AG04450 (cell line): ENCODE measurements at regions not wholly inside any gene's neighbourhood (a gene's known extent, or its start where the extent isn't known, plus 50 kb on each side); places are given as distances from the start of the nearest gene placed in this dataset.

Experiments
- CTCF ChIA-PET: fragments of 300-600, 350-600 bp; formaldehyde crosslinking; extraction: SDS; loops from one replicate; lab custom pipeline; 2022; ENCODE audit warnings: antibody characterized with exemption, inconsistent platforms; lab: Charles Lee
- POLR2A ChIA-PET: fragments of 350-600 bp; formaldehyde crosslinking; extraction: SDS; loops from one replicate; lab custom pipeline; 2021; ENCODE audit warnings: antibody characterized with exemption, inconsistent platforms; lab: Yijun Ruan, JAX
- DNase-seq: peaks from one replicate; pipeline ENCODE4 v3.0.0-alpha.2; 2011; ENCODE audit warnings: low read depth, low spot score
- H3K27ac ChIP-seq: one replicate; pipeline ENCODE4 v1.5.1; 2012; ENCODE audit warnings: low read depth, low read length, control low read depth
- H3K27me3 ChIP-seq: one replicate; pipeline ENCODE4 v1.6.0; 2012; ENCODE audit warnings: low read length; ENCODE audit not compliant: control insufficient read depth, insufficient read depth
- H3K4me3 ChIP-seq: 2 replicates; pipeline ENCODE4 v1.5.1; 2011; ENCODE audit warnings: mild to moderate bottlenecking, low read depth, low read length, control low read depth
- H3K9me3 ChIP-seq: 2 replicates; pipeline ENCODE4 v1.5.1; 2012; ENCODE audit warnings: low read length; ENCODE audit not compliant: control insufficient read depth, insufficient read depth
- CTCF ChIP-seq: IDR thresholded peaks from 2 replicates; pipeline ENCODE4 v1.5.1; 2011; ENCODE audit warnings: low read depth, low read length, control low read depth, inconsistent platforms

GRCh38 chrX:39736216-39737211 is 361.2 kb downstream of the BCOR start:
- CTCF ChIA-PET = no interaction called here
- no peak for TF ChIP-seq CTCF
- peak overlapping the region; percentile 52 for H3K27ac ChIP-seq

GRCh38 chrX:39739585-39739984 is 358.2 kb downstream of the BCOR start:
- ChIA-PET CTCF (no interaction called here), POLR2A (no interaction called here)
- H3K27ac ChIP-seq = no peak overlapping the region
- H3K9me3 ChIP-seq = no peaks in the 10 kb centered on the region
- DNase-seq = no peak
- no peaks in the 10 kb centered on the region for H3K27me3 ChIP-seq
- TF ChIP-seq CTCF = no peak
- no peak overlapping the region for H3K4me3 ChIP-seq

More at GRCh38 chrX:39736216-39737211, 361.2 kb downstream of the BCOR start:
- Histone ChIP-seq H3K27me3 (no peaks in the 10 kb centered on the region), H3K4me3 (no peak overlapping the region), H3K9me3 (no peaks in the 10 kb centered on the region)
- POLR2A ChIA-PET = no interaction called here
- no peak for DNase-seq

- DNase-seq = no peak
- no peak for TF ChIP-seq CTCF
- POLR2A ChIA-PET = no interaction called here
- H3K9me3 ChIP-seq = no peaks in the 10 kb centered on the region
- no peaks in the 10 kb centered on the region for H3K27me3 ChIP-seq
- no peak overlapping the region for H3K27ac ChIP-seq
- no peak overlapping the region for H3K4me3 ChIP-seq
- CTCF ChIA-PET = no interaction called here
These were observed 357.7 kb downstream of the BCOR start for GRCh38 chrX:39740078-39740477.

- DNase-seq = no peak
- CTCF ChIA-PET = no interaction called here
- no peaks in the 10 kb centered on the region for H3K27me3 ChIP-seq
- H3K9me3 ChIP-seq = no peaks in the 10 kb centered on the region
- no peak for TF ChIP-seq CTCF
- H3K27ac ChIP-seq = no peak overlapping the region
- POLR2A ChIA-PET = interaction anchor here (0.6 kb wide), 1 partner anchor 408 kb away, joined by 3 read pairs; no protein-coding TSS in a partner anchor
- H3K4me3 ChIP-seq = no peak overlapping the region
These were observed 355.9 kb downstream of the BCOR start for GRCh38 chrX:39741904-39742303.

GRCh38 chrX:39745818-39746217 is 351.9 kb downstream of the BCOR start:
- ChIA-PET CTCF (no interaction called here), POLR2A (no interaction called here)
- Histone ChIP-seq H3K27ac (no peak overlapping the region), H3K27me3 (no peaks in the 10 kb centered on the region), H3K4me3 (no peak overlapping the region), H3K9me3 (no peaks in the 10 kb centered on the region)
- TF ChIP-seq CTCF = no peak
- no peak for DNase-seq
